CD14-positive monocyte (primary cell): ENCODE measurements at regions not wholly inside any gene's neighbourhood (a gene's known extent, or its start where the extent isn't known, plus 50 kb on each side); places are given as distances from the start of the nearest gene placed in this dataset.
"Not testable (repeated sequence)": the region's sequence is repeated elsewhere in the genome, so short reads cannot be mapped to it uniquely, and the experiment has no call there.

Experiments
- DNase-seq, 3 donors: peaks; one replicate each; pipeline ENCODE4 v3.0.0-alpha.2; 2011 to 2022
- H2AFZ ChIP-seq: 2 replicates; pipeline ENCODE4 v1.6.0; 2012; ENCODE audit warnings: mild to moderate bottlenecking, low read depth, low read length, inconsistent platforms; ENCODE audit not compliant: insufficient read depth, poor library complexity, severe bottlenecking
- H3K27ac ChIP-seq, 2 donors: 1 replicate in 1 of 2; 2 replicates in 1 of 2; pipeline ENCODE4 v1.5.1; 2012 to 2013; ENCODE audit warnings: low read length in 2 of 2, control low read depth in 1 of 2, inconsistent platforms in 1 of 2, low read depth in 1 of 2, mild to moderate bottlenecking in 1 of 2
- H3K27me3 ChIP-seq, 2 donors: one replicate each; pipeline versions ENCODE4 v1.6.0 to v1.6.1; 2011 to 2013; ENCODE audit warnings: low read length in 2 of 2; ENCODE audit not compliant: control insufficient read depth in 2 of 2, insufficient read depth in 2 of 2
- H3K36me3 ChIP-seq, 2 donors: replicated peaks in 1 of 2; 1 replicate in 1 of 2; 2 replicates in 1 of 2; pipeline versions ENCODE4 v1.5.1 to v1.6.1; 2012 to 2013; ENCODE audit warnings: low read length in 2 of 2, control low read depth in 1 of 2, inconsistent platforms in 1 of 2, mild to moderate bottlenecking in 1 of 2; ENCODE audit not compliant: insufficient read depth in 2 of 2, control insufficient read depth in 1 of 2
- H3K4me1 ChIP-seq, 2 donors: 1 replicate in 1 of 2; 2 replicates in 1 of 2; pipeline versions ENCODE4 v1.5.1 to v1.6.1; 2012 to 2013; ENCODE audit warnings: low read length in 2 of 2, control low read depth in 1 of 2, inconsistent platforms in 1 of 2, mild to moderate bottlenecking in 1 of 2, moderate library complexity in 1 of 2; ENCODE audit not compliant: insufficient read depth in 2 of 2, control insufficient read depth in 1 of 2
- H3K4me2 ChIP-seq: replicated peaks from 2 replicates; pipeline ENCODE3; 2012; ENCODE audit warnings: low read length, moderate library complexity, mild to moderate bottlenecking; ENCODE audit not compliant: poor library complexity, severe bottlenecking; ENCODE audit errors: extremely low read depth
- H3K4me3 ChIP-seq, 3 experiments: fragments of 200-600 bp in 1 of 3; sonication (generic) in 1 of 3; replicated peaks in 1 of 3; 1 replicate in 2 of 3; 2 replicates in 1 of 3; pipeline ENCODE4 v1.5.1; 2011 to 2013; ENCODE audit warnings: low read length in 3 of 3, mild to moderate bottlenecking in 3 of 3, control low read depth in 2 of 3, low read depth in 2 of 3, inconsistent platforms in 1 of 3, moderate library complexity in 1 of 3
- H3K79me2 ChIP-seq: 2 replicates; pipeline ENCODE4 v1.6.0; 2012; ENCODE audit warnings: mild to moderate bottlenecking, control low read depth, inconsistent platforms, low read length, moderate library complexity; ENCODE audit not compliant: insufficient read depth
- H3K9ac ChIP-seq: 2 replicates; pipeline ENCODE4 v1.6.0; 2017; ENCODE audit warnings: low read length, mild to moderate bottlenecking; ENCODE audit not compliant: insufficient read depth, poor library complexity, severe bottlenecking
- H3K9me3 ChIP-seq, 2 donors: replicated peaks in 1 of 2; 1 replicate in 1 of 2; 2 replicates in 1 of 2; pipeline versions ENCODE4 v1.5.1 to v1.6.1; 2012 to 2013; ENCODE audit warnings: low read length in 2 of 2, control low read depth in 1 of 2; ENCODE audit not compliant: control insufficient read depth in 1 of 2, insufficient read depth in 1 of 2
- H4K20me1 ChIP-seq: 2 replicates; pipeline ENCODE4 v1.6.0; 2012; ENCODE audit warnings: mild to moderate bottlenecking, low read length, control low read depth, moderate library complexity; ENCODE audit not compliant: insufficient read depth
- H3K27ac Mint-ChIP-seq, 7 donors: one replicate each; pipeline ENCODE4 v1.8.0; 2020; ENCODE audit warnings: mild to moderate bottlenecking in 7 of 7, mixed read lengths in 7 of 7, moderate library complexity in 6 of 7, inconsistent platforms in 2 of 7
- H3K27me3 Mint-ChIP-seq, 3 donors: one replicate each; pipeline ENCODE4 v1.8.0; 2021 to 2022; ENCODE audit warnings: low read depth in 3 of 3, mild to moderate bottlenecking in 3 of 3, mixed read lengths in 3 of 3, moderate library complexity in 3 of 3, inconsistent platforms in 1 of 3
- H3K36me3 Mint-ChIP-seq, 2 donors: one replicate each; pipeline ENCODE4 v1.8.0; 2020; ENCODE audit warnings: mixed read lengths in 2 of 2, inconsistent platforms in 1 of 2, mild to moderate bottlenecking in 1 of 2
- H3K4me1 Mint-ChIP-seq: one replicate; pipeline ENCODE4 v1.8.0; 2020; ENCODE audit warnings: mild to moderate bottlenecking, mixed read lengths
- H3K4me3 Mint-ChIP-seq, 2 donors: one replicate each; pipeline ENCODE4 v1.8.0; 2020; ENCODE audit warnings: mild to moderate bottlenecking in 2 of 2, mixed read lengths in 2 of 2, moderate library complexity in 1 of 2
- H3K9me3 Mint-ChIP-seq, 7 donors: one replicate each; pipeline ENCODE4 v1.8.0; 2020 to 2022; ENCODE audit warnings: mixed read lengths in 7 of 7, mild to moderate bottlenecking in 6 of 7, moderate library complexity in 6 of 7, inconsistent platforms in 2 of 7
- CTCF ChIP-seq: fragments of 200-600 bp; IDR thresholded peaks from one replicate; pipeline ENCODE4 v1.8.0; 2022; ENCODE audit warnings: antibody characterized with exemption, mild to moderate bottlenecking
- WGBS: methylation state at CpG from one replicate; pipeline ENCODE4 v1.1.5; 2013; ENCODE audit warnings: missing lambda C conversion rate; ENCODE audit not compliant: insufficient coverage; 5-methylcytosine and 5-hydroxymethylcytosine counted together
- intact Hi-C, 2 donors: fragments of 100-400 bp; cut with micrococcal nuclease; formaldehyde crosslinking; loops; one replicate each; pipeline versions ENCODE4 v1.15.0 to v1.15.1; 2023

GRCh38 chr14:105591052-105591451, 64.7 kb downstream of the TMEM121 start:
- Mint-ChIP-seq H3K27ac (no peak overlapping the region), H3K9me3 (peaks cover 4 to 19% (median 15%) of the 10 kb centered on the region in 7 donors), H3K4me3 (no peak overlapping the region), H3K27me3 (peaks cover 0 to 3% (median 2%) of the 10 kb centered on the region in 3 donors), H3K36me3 (no peaks in the 10 kb centered on the region), H3K4me1 (no peaks in the 10 kb centered on the region)
- 100% methylated on average over 3 of the region's 4 CpGs for WGBS
- no peak overlapping the region for H3K4me3 ChIP-seq
- peaks cover 0 to 22% of the 10 kb centered on the region in 2 donors for H3K9me3 ChIP-seq
- no peaks in the 10 kb centered on the region for H3K27me3 ChIP-seq
- H3K4me1 ChIP-seq = no peaks in the 10 kb centered on the region
- H3K27ac ChIP-seq = no peak overlapping the region
- H3K36me3 ChIP-seq = no peaks in the 10 kb centered on the region
- H2AFZ ChIP-seq = no peak overlapping the region
- no peak for DNase-seq
- no peaks in the 10 kb centered on the region for H3K79me2 ChIP-seq
- no peak overlapping the region for H3K9ac ChIP-seq
- no peak overlapping the region for H3K4me2 ChIP-seq
- TF ChIP-seq CTCF = no peak
- intact Hi-C loops = no loop called here
- no peaks in the 10 kb centered on the region for H4K20me1 ChIP-seq

GRCh38 chr14:105591792-105592341, 65.5 kb downstream of the TMEM121 start:
- H3K27me3 Mint-ChIP-seq, H3K4me1 Mint-ChIP-seq, H2AFZ ChIP-seq, H3K4me1 ChIP-seq, H3K4me2 ChIP-seq, H3K27ac Mint-ChIP-seq, H3K4me3 ChIP-seq, DNase-seq, H3K9ac ChIP-seq, H3K79me2 ChIP-seq, intact Hi-C loops, H3K36me3 ChIP-seq, H4K20me1 ChIP-seq, H3K27me3 ChIP-seq, H3K4me3 Mint-ChIP-seq, H3K27ac ChIP-seq, H3K36me3 Mint-ChIP-seq: not testable (repeated sequence)
- WGBS = 88% methylated on average over 4 of the region's 27 CpGs
- H3K9me3 ChIP-seq = peaks cover 0 to 22% of the 10 kb centered on the region in 2 donors
- peaks cover 4 to 19% (median 15%) of the 10 kb centered on the region in 7 donors for H3K9me3 Mint-ChIP-seq

GRCh38 chr14:105592646-105593045, 66.3 kb downstream of the TMEM121 start:
- H3K9me3 ChIP-seq = peaks cover 0 to 22% of the 10 kb centered on the region in 2 donors
- 91% methylated on average over 4 of the region's 13 CpGs for WGBS
- peaks cover 4 to 19% (median 15%) of the 10 kb centered on the region in 7 donors for H3K9me3 Mint-ChIP-seq
- intact Hi-C loops, H3K36me3 Mint-ChIP-seq, H3K4me3 Mint-ChIP-seq, H2AFZ ChIP-seq, H3K9ac ChIP-seq, H3K4me1 ChIP-seq, H3K4me2 ChIP-seq, DNase-seq, H3K4me3 ChIP-seq, H3K27me3 Mint-ChIP-seq, H3K4me1 Mint-ChIP-seq, H3K36me3 ChIP-seq, H3K27me3 ChIP-seq, H3K79me2 ChIP-seq, H4K20me1 ChIP-seq, H3K27ac ChIP-seq, H3K27ac Mint-ChIP-seq: not testable (repeated sequence)

GRCh38 chr14:105595346-105595745, 69.0 kb downstream of the TMEM121 start:
- H3K4me3 Mint-ChIP-seq, H4K20me1 ChIP-seq, H3K27ac Mint-ChIP-seq, intact Hi-C loops, H3K27me3 ChIP-seq, H3K79me2 ChIP-seq, H3K4me1 Mint-ChIP-seq, H3K4me1 ChIP-seq, H3K27ac ChIP-seq, H3K27me3 Mint-ChIP-seq, H3K9ac ChIP-seq, H2AFZ ChIP-seq, H3K36me3 ChIP-seq, H3K4me2 ChIP-seq, H3K36me3 Mint-ChIP-seq, DNase-seq, H3K4me3 ChIP-seq: not testable (repeated sequence)
- peaks cover 4 to 24% (median 15%) of the 10 kb centered on the region in 7 donors for H3K9me3 Mint-ChIP-seq
- H3K9me3 ChIP-seq = peaks cover 0 to 22% of the 10 kb centered on the region in 2 donors
- no CpG with 5 or more reads among the region's 21 CpGs for whole genome bisulfite sequencing
